Heart right ventricle (tissue), 16 donors: ENCODE measurements at regions not wholly inside any gene's neighbourhood (a gene's known extent, or its start where the extent isn't known, plus 50 kb on each side); places are given as distances from the start of the nearest gene placed in this dataset.

Experiments
- ATAC-seq, 8 donors: fragments of 200-7000 bp; cut with Tn5 transposase; one replicate each; pipeline ENCODE4 v1.9.1; 2020; ENCODE audit warnings: mild to moderate bottlenecking in 8 of 8, moderate library complexity in 8 of 8, moderate number of reproducible peaks in 1 of 8
- DNase-seq, 2 donors: peaks; one replicate each; pipeline ENCODE4 v3.0.0-alpha.2; 2020
- H3K27ac ChIP-seq, 10 donors: fragments of 200-600 bp; sonication (generic) in 2 of 10; one replicate each; pipeline versions ENCODE4 v1.5.0 to v1.8.0; 2020 to 2022; ENCODE audit warnings: mild to moderate bottlenecking in 3 of 10
- H3K27me3 ChIP-seq, 7 donors: fragments of 200-600 bp; one replicate each; pipeline ENCODE4 v1.8.0; 2021 to 2022; ENCODE audit warnings: mild to moderate bottlenecking in 2 of 7
- H3K36me3 ChIP-seq, 9 donors: fragments of 200-600 bp; sonication (generic) in 1 of 9; one replicate each; pipeline versions ENCODE4 v1.5.0 to v1.8.0; 2020 to 2022; ENCODE audit warnings: mild to moderate bottlenecking in 2 of 9
- H3K4me1 ChIP-seq, 9 donors: fragments of 200-600 bp; sonication (generic) in 1 of 9; one replicate each; pipeline versions ENCODE4 v1.5.0 to v1.8.0; 2020 to 2022; ENCODE audit warnings: mild to moderate bottlenecking in 4 of 9
- H3K4me3 ChIP-seq, 10 donors: fragments of 200-600 bp; sonication (generic) in 2 of 10; one replicate each; pipeline versions ENCODE4 v1.5.0 to v1.8.0; 2020 to 2022; ENCODE audit warnings: mild to moderate bottlenecking in 7 of 10, moderate library complexity in 2 of 10
- H3K9me3 ChIP-seq, 11 donors: fragments of 200-600 bp in 10 of 11; sonication (generic) in 2 of 11; one replicate each; pipeline versions ENCODE4 v1.5.0 to v1.8.0; 2013 to 2022; ENCODE audit warnings: mild to moderate bottlenecking in 2 of 11, control low read depth in 1 of 11, moderate library complexity in 1 of 11
- WGBS, 2 donors: extraction: QIAGEN DNeasy Blood & Tissue Kit; methylation state at CpG; one replicate each; pipeline ENCODE4 v1.1.7; 2013; ENCODE audit warnings: inconsistent platforms in 1 of 2; 5-methylcytosine and 5-hydroxymethylcytosine counted together
- intact Hi-C, 10 donors: fragments of 100-400 bp; cut with DNase I; formaldehyde crosslinking; loops; one replicate each; pipeline versions ENCODE4 v1.11.1 to v1.14.2; 2022
- TF ChIP-seq, protein P1 (sequence below), 9 donors: fragments of 200-600 bp; sonication (generic) in 2 of 9; IDR thresholded peaks; one replicate each; pipeline versions ENCODE4 v1.5.0 to v1.8.0; 2021 to 2022; ENCODE audit warnings: antibody characterized with exemption in 9 of 9, mild to moderate bottlenecking in 5 of 9, moderate library complexity in 1 of 9
- donor health status: Arrhythmogenic right ventricular cardiomyopathy.
- donor health status: ischemic (EF 13 %, LVEDD 7.1; RV severe dilation, severe dysfunction).
- donor health status: healthy with polysubstance abuse.
- donor health status: DM: no; HTN: yes; CAD: no.
- donor health status: DM: no; HTN: no; CAD: no.
- donor health status: ischemic (EF 25% LVEDD 6.9; RV normal size, moderate dysfunction).
- donor health status: ischemic (EF 25% LVEDD 5.7; RV mildly dilated, moderate dysfunction).
- donor health status: healthy.
- donor health status: DM: yes; HTN: yes; CAD: no.
- donor health status: Ischemic cardiomyopathy.
- donor health status: ischemic (EF 35%, LVEDD 5.7; RV mildly dilated, moderate dysfunction).
- donor health status: nonischemic (EF 11% LVEDD 7.7; RV severe dilation, severe dysfunction).
- donor health status: DM: yes; HTN: yes; CAD: no.
- donor health status: PGD.
- donor health status: ischemic (EF 29% LVEDD 5.4; RV normal size, mild dysfunction).
- donor health status: nonischemic (EF 23%, LVEDD 6.1; RV moderate dilation, normal function).

DNA sequence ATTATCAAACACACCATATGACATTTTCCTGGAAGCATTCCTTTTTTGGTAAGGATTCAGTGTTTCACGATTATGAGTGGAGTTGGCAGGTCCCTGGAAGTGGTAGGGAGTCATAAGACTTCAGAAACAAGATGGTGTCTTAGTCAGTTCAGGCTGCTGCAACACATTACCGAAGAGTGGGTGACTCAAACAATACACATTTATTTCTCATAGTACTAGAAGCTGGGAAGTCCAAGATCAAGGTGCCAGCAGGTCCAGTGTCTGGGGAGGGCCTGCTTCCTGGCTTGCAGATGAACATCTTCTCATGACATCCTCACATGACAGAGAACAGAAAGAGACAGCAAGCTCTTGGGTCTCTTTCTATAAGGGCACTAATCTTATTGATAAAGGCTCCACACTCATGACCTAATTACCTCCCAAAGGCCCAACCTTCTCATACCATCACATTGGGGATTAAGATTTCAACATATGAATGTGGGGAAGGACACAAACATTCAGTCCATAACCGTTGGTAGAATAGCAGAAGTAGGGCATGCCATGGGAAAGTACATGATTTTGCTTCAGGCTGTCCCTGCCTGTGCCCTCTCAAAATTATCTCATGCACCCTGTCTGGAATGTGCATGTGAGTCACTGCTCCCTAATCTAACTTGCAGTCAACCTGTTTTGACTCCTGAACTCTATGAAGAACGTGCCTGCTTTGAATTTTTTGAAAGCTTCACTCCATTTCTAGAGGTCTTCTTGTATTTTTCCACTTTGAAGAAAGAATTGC is 72.5 kb downstream of the GTPBP8 start:
- no peak for ATAC-seq
- 77% methylated on average over 4 of the region's 4 CpGs for WGBS, 2 donors
- no peak for DNase-seq
- intact Hi-C loops: no loop called here
- H3K9me3 ChIP-seq: peaks cover 0 to 12% (median 0%) of the 10 kb centered on the region in 11 donors
- no peak overlapping the region for H3K27ac ChIP-seq
- no peaks in the 10 kb centered on the region for H3K27me3 ChIP-seq
- H3K4me3 ChIP-seq: no peak overlapping the region
- no peaks in the 10 kb centered on the region for H3K4me1 ChIP-seq
- peaks cover 0 to 14% (median 0%) of the 10 kb centered on the region in 9 donors for H3K36me3 ChIP-seq
- TF ChIP-seq, protein P1, sequence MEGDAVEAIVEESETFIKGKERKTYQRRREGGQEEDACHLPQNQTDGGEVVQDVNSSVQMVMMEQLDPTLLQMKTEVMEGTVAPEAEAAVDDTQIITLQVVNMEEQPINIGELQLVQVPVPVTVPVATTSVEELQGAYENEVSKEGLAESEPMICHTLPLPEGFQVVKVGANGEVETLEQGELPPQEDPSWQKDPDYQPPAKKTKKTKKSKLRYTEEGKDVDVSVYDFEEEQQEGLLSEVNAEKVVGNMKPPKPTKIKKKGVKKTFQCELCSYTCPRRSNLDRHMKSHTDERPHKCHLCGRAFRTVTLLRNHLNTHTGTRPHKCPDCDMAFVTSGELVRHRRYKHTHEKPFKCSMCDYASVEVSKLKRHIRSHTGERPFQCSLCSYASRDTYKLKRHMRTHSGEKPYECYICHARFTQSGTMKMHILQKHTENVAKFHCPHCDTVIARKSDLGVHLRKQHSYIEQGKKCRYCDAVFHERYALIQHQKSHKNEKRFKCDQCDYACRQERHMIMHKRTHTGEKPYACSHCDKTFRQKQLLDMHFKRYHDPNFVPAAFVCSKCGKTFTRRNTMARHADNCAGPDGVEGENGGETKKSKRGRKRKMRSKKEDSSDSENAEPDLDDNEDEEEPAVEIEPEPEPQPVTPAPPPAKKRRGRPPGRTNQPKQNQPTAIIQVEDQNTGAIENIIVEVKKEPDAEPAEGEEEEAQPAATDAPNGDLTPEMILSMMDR (IDR thresholded peaks at IDR 0.05): no peak

DNA sequence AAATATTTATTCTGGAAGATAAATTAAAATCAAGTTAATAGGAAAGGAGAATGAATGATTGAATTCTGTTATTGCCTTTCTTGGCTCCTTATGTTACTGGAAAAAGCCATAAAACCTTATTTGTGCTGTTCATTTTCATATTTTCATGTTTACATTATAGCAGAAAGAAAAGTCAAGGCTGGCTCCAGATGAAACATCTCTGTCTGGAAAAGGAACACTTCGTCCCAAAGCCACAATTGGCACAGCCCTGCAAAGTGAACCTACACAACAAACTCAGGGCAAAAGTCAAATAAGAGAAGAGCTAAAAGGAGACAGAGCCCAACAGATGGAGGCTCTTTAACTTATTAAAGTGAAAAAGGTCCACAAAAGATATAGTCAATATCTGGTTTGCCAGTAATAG is 73.4 kb downstream of the GTPBP8 start:
- peaks cover 0 to 14% (median 0%) of the 10 kb centered on the region in 9 donors for H3K36me3 ChIP-seq
- 82 to 94% methylated on average over 1 of the region's 1 CpG for WGBS, 2 donors
- no peak overlapping the region for H3K4me3 ChIP-seq
- H3K27ac ChIP-seq: no peak overlapping the region
- no peaks in the 10 kb centered on the region for H3K4me1 ChIP-seq
- peaks cover 0 to 12% (median 0%) of the 10 kb centered on the region in 11 donors for H3K9me3 ChIP-seq
- intact Hi-C loops: no loop called here
- no peaks in the 10 kb centered on the region for H3K27me3 ChIP-seq
- TF ChIP-seq, protein P1 (IDR thresholded peaks at IDR 0.05): no peak
- DNase-seq (no peak), ATAC-seq (no peak)

DNA sequence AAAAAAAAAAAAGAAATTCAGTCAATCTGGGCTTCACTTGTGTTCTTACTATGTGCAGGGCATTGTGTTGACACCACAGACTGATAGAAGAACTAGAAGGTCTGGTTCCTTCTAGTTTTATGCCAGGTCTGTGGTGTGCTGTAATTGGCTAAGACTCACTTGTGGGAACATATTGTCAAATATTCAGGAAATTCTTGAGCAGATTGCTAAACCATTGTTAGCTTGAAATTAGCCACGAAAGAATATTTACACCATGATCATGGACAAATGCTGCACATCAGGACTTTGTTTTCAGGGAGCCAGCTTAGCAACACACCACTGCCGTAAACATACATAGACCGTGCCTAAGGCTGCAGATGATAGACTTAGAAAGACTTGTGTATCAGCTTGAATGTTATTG is 74.6 kb downstream of the GTPBP8 start:
- no peak overlapping the region for H3K4me3 ChIP-seq
- peaks cover 0 to 6% (median 0%) of the 10 kb centered on the region in 9 donors for H3K4me1 ChIP-seq
- WGBS, 2 donors: 95 to 96% methylated on average over 3 of the region's 3 CpGs
- no peak overlapping the region for H3K27ac ChIP-seq
- TF ChIP-seq, protein P1 (IDR thresholded peaks at IDR 0.05): no peak
- H3K9me3 ChIP-seq: peaks cover 0 to 12% (median 0%) of the 10 kb centered on the region in 11 donors
- no peaks in the 10 kb centered on the region for H3K27me3 ChIP-seq
- peaks cover 0 to 14% (median 0%) of the 10 kb centered on the region in 9 donors for H3K36me3 ChIP-seq
- intact Hi-C loops: no loop called here
- ATAC-seq: no peak
- DNase-seq: no peak

DNA sequence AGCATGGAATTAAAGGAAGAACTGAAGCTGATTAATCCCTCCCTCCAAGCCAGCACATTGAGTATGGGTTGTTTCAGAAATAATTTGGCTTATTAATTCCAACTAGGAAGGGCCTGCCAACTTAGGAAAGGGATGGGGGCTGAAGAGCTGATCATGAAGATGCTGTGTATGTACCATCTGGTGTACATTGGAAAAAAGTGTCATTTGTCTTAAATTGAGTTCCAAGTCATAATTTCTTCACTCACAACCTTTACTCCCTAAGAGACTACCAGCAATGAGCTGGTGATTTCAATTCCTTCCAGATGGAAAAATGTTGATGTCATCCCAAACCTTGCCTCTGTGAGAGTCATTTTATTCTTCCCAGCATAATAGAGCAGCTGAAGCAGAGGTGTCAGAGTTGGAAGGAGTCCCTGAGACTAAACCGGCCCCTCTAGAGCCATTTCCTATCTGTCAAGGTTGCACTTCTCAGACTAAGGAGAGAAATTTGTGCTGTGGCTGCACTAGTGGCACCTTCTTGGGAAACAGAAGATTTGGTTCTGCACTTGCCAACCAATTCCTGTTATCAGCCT is 79.4 kb downstream of the GTPBP8 start:
- WGBS, 2 donors: 37 to 40% methylated on average over 1 of the region's 1 CpG
- peak in 5 of 8 donors; percentile 20 to 61 (median 52) for ATAC-seq
- intact Hi-C loops: no loop called here

More for the DNA sequence above, 79.4 kb downstream of the GTPBP8 start:
- Histone ChIP-seq H3K27me3 (no peaks in the 10 kb centered on the region), H3K4me1 (peaks cover 0 to 9% (median 0%) of the 10 kb centered on the region in 9 donors), H3K9me3 (peaks cover 0 to 12% (median 0%) of the 10 kb centered on the region in 11 donors), H3K4me3 (no peak overlapping the region), H3K27ac (no peak overlapping the region), H3K36me3 (no peaks in the 10 kb centered on the region)
- no peak for DNase-seq
- TF ChIP-seq, protein P1 (IDR thresholded peaks at IDR 0.05): no peak
